Lung microvascular endothelial cell (primary cell): ENCODE measurements at regions not wholly inside any gene's neighbourhood (a gene's known extent, or its start where the extent isn't known, plus 50 kb on each side); places are given as distances from the start of the nearest gene placed in this dataset.

Experiments used
- DNase-seq, 2 donors: peaks; one replicate each; pipeline versions ENCODE4 v3.0.0 to v3.0.0-alpha.2; 2010; ENCODE audit warnings: low read depth in 2 of 2

DNA sequence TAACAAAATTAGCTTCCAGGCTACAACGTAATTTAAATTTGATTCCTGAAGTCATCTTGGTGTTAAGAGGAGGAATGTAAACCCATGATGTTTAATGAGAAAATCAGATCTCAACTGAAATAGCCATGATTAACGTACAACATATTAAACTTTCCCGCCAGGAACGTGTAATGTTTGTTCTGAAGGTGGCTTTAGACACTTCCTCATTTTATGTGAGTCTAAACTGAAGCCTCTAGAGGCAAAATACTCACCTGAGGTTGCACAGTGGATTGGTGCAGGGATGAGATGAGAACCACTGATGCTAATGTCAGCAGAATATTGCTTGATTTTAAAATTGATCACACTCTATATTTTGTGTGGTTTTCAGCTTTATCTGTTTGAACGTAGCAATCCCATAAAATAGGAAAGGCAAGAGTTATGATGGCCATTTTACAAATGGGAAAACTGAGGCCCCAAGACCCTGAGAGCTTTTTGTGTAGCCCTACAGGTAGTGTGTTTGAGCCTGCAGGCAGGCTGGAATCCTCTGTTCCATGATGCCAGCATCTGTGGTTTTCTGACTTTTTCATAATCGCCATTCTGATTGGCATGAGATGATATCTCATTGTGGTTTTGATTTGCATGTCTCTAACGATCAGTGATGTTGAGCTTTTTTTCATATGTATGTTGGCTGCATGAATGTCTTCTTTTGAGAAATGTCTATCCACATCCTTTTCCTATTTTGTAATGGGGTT lies 243.7 kb upstream of the BMPER start:
- DNase-seq = no peak

DNA sequence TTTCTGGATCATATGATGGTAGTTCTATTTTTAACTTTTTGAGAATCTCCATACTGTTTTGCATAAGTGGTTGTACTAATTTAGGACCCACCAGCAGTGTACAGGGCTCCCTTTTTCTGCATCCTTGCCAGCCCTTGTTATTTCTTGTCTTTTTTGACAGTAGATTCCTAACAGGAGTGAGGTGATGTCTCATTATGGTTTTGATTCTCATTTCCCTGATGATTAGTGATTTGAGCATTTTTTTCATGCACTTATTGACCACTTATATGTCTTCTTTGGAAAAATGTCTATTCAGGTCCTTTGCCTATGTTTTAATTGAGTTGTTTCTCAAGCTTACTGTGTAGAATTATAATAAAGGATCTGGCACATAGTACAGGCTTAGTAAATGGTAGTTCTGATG lies 238.8 kb upstream of the BMPER start:
- no peak for DNase-seq

GRCh38 chr7:33667196-33667595 lies 238.1 kb upstream of the BMPER start:
- DNase-seq = peak in 1 of 2 donors; percentile 1

DNA sequence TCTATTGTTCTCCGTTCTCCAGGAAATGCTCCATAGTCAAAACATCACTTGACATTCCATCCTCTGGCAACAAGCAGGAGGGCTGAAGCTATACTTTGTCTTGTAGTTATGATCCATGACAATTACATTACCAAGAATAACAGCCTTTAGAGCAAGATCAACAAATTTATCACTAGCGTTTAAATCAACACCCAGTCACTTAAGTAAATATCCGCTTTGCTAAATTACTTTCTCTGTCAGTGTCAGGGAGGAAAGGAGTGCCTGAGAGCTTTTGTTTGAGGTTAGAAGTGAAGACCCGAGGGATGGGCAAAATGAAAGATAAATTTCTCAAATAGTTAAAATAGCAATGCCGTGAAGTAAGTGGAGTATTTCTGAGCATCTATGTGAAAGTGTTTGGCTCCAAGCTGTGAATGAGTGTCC lies 236.1 kb upstream of the BMPER start:
- peak; percentile 68 to 71 for DNase-seq

- peak in 1 of 2 donors; percentile 18 for DNase-seq
Observed at GRCh38 chr7:33671531-33672262, 233.6 kb upstream of the BMPER start.

DNA sequence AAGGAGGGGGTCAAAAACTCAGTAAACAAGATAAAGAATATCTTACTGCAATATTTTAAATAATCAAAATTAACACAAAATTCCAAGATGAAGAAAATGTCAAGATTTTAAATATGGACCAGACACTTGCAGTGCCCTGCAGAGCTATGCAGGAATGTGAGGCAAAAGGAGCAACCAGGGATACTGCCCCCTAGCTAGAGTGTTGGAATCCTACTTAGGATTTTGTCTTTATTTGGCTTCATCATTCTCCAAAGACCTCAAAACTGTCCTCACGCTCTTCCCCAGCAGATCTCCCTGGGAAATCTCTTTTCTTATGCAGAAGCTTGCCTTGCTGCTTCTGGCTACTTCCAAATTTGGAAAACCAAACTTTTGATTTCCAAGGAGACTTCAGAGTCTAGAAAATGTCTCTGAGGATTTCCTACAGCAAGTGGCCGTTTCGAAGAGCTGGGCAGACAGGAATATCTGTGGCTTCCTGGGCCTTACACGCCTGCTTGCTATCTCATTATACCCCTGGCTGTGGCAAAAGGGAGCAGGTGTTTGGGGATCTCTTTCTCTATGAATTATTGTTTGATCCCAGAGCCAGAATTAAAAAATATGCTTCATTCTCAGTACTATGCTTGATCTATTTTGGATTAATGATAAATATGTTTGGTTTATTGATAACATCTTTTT lies 232.2 kb upstream of the BMPER start:
- DNase-seq = no peak

DNA sequence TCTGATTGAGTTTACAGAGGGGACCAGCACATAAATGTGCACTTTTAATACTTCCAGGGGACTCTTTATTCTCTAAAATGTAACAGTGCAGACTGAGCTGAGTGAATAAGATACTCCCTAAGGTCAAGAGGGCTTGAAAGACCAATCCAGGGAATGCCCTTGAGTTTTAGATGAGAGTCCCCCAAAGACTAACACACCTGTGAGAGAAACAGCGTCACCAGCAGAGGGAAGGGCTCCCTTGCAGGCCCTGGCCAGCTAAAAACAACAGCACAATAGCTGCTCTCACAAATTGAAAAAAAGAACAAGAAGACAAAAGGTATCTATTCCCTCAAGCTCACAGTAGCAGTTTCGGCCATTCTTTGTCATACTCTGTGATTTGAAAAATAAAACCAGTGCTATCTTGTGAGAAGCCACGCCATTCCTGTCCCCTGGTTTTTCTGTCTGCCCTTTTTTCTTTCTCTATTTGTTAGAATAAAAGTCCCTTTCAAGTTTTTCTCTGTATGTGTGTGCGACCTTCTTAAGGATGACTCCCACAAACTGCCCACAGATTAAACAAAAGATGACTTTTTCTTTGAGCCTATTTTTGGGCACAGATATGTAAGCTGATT lies 230.4 kb upstream of the BMPER start:
- no peak for DNase-seq

GRCh38 chr7:33677556-33677955 lies 227.8 kb upstream of the BMPER start:
- no peak for DNase-seq

DNA sequence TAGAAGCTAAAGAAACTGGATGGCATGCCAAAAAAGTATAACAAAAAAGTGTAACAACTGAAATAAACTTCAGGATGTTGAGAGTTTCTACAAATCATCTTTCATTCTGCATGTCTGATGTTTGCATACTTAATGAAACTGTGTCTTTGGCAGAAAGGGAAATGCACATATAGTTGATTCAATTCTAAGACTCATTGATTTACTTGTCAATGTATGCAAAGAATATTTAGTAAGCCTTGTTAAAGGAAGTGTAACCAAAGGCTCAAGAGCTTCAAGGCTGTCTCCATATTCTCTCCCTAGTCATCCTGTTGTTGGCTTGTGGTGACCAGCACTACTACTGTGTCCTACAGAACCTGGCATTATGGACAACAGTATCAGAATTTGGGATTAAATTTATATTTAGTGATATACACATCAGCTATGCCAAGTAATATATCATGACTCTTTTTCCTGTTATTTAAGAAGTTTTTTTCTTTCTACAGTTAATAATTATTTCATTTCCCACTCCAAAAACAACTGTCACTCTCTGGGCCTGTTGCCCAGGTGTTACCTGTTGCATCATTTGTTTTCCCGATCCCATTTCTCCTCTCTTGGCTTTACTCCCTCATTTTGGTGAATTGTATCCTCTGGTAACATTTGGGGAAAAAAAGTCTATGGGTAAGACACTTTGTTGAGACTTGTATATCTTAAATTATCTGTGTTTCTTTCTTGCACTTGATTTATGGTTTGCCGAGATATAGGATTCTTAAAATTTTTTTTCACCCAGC lies 226.6 kb upstream of the BMPER start:
- DNase-seq = peak in 1 of 2 donors; percentile 59

DNA sequence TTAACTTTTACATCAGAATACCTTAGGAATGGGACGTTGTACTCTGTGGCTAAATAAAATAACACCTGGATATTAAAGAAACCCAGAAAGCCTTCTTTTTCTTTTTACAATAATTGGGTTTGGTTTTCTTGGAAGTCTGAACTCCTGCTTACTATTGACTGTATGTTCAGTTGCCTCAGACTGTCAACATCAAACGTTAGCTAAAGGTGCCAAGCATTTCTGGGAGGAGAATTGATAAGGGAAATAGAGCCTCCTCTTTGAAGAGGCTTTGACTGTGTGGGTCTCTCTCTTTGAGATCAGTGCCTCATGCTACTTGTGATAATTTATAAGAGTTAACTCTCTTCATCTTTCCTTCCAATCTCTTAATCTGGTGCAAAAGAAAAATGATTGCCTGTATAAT lies 224.7 kb upstream of the BMPER start:
- DNase-seq = no peak

DNA sequence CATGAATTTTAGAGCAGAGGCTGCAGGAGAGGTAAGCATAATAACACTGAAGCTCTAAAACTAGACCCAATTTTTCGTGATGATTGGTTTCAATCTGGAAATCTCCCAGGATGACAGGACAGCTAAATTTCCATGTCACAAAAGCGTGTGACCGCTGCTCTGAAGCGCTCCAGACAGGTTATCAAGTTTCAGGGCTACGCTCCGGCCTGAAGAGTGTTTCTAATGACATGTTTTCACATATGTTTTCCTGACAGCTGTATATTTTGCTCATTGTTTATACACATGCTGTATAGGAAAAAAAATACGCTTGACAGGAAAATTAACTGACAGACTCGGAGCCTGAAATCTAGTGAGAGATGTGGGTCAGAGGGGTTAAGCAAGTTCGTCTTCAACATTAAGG lies 219.8 kb upstream of the BMPER start:
- no peak for DNase-seq

DNA sequence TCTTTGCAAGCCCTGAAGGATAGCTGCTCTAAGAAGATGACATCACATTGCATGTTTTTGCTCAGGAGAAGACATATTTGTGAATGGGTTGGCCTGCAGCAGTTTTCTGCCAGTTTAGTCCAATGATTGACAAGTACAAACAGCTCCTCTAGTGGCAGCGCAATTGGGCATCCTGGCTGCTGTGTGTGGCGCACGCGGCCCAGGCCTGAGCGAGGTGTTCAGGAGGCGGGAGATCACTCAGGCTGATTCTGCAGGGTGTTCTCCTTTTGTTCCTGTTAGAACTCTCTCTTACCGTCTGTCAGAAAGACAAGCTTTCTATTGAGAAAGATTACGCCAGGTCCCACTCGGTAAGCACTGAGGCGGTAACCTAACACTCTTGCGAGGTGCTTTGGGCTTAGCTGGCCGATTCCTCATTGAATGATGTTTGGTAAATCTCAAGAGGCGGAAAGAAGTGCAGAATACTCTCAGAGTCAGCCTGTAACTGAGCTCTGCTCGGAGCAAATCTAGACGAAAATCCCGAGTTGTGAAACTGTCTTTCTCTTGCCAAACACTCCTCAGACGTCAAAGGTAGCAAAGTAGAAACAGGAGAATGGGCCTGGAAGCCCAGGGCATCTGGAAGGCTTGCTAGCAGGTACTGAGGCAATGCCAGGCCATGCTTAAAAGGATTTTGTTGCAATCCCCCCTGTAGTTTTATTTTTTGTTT lies 219.2 kb upstream of the BMPER start:
- DNase-seq = no peak

GRCh38 chr7:33687625-33688024 lies 217.7 kb upstream of the BMPER start:
- DNase-seq = no peak

GRCh38 chr7:33691180-33691579 lies 214.2 kb upstream of the BMPER start:
- DNase-seq = no peak

DNA sequence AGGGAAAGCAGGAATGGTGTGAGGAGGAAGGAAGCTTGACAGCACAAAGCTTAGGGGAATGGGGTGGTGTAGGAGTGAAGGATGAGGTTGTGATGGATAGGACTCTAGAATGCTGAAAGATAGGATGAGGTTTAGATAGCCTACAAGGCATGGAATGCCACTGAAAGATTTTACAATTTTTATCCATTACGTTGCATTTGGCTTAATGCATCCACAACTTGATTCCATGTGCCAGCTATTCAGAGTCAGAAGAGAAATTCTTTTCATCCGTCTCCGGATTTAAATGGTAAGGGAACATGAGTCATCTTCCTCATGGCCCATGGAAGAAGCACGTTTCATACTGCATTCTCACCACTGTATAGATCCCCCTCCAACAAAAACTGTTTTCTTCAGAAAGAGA lies 212.4 kb upstream of the BMPER start:
- DNase-seq = peak; percentile 62 to 64

DNA sequence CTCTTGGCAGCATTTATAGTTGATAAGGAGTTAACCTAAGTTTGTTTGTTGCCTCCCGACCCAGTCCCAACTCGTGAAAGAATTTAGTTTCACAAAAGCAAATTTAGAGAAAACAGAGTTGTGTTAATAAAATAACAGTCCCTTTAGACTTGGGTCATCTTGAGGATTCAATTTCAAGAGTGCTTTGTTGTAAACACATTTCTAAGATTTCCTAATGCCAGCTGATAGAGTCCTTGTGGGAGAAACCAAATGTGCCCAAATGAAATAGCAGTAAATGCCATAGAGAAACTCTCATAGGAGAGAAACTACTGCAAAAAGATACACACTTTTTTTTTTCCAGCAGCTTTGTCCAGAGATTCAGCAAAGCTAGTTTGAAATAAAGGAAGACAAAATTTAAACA lies 211.3 kb upstream of the BMPER start:
- no peak for DNase-seq

DNA sequence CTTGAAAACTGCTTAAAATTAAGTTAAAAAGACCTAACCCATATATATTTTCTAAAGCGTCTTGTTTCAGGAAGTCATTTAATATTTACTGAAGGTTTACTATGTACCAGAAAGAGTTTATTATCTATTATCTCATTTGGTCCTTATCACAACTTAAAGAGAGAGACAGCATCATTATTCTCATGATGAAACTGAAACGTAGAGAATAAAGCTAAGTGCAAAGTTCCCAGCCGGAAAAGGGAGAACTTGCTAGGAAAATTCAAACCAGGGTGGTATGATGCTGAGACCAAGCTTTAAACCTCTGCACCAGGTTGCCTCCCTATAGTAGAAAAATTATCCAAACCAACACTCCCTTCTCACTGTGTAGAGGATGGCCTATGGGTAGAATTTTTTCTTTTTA lies 207.7 kb upstream of the BMPER start:
- DNase-seq = no peak

DNA sequence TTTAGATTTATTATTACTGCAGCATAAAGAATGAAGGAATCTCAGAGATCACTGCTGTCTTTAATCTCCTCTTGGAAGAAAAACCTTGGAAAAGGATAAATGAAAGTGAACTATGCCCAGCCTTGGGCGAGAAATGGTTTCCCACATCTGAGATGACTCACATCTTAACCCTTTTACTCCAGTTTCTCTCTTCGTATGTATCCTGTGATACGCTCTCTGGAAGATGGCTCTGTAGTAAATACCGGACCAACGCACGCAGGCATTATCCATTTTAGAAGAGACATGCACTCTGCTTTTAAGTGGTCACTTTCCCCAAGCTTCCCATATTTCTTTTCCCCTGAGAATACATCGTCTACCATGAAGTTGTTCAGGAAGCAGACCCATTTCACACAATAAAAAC lies 207.3 kb upstream of the BMPER start:
- DNase-seq = no peak

- no peak for DNase-seq
Observed at GRCh38 chr7:33698692-33699128, 206.6 kb upstream of the BMPER start.

GRCh38 chr7:33700001-33700899 lies 205.1 kb upstream of the BMPER start:
- DNase-seq = no peak
